ENCODE measurements at regions not wholly inside any gene's neighbourhood (a gene's known extent, or its start where the extent isn't known, plus 50 kb on each side); places are given as distances from the start of the nearest gene placed in this dataset.
A peak's percentile ranks its signal among the peaks of the same experiment; 100 is the strongest.

- DNase-seq (ENCODE audit: low spot score), result peak; percentile 28
- Histone ChIP-seq H2AFZ (no peak overlapping the region), H3K9me2 (replicated peaks; ENCODE audit: insufficient read depth) (no peaks in the 10 kb centered on the region), H3K4me3 (no peak overlapping the region), H4K20me1 (ENCODE audit: insufficient read depth, poor library complexity, severe bottlenecking) (no peaks in the 10 kb centered on the region), H3K4me1 (ENCODE audit: insufficient read depth) (peaks cover 24% of the 10 kb centered on the region), H3K4me2 (no peak overlapping the region), H3K27ac (no peak overlapping the region), H3K27me3 (no peaks in the 10 kb centered on the region), H3K36me3 (replicated peaks; ENCODE audit: insufficient read depth, low read depth) (no peaks in the 10 kb centered on the region), H3K9me3 (ENCODE audit: low read depth) (no peaks in the 10 kb centered on the region), H3K79me2 (no peaks in the 10 kb centered on the region)
- TF ChIP-seq, protein P1, sequence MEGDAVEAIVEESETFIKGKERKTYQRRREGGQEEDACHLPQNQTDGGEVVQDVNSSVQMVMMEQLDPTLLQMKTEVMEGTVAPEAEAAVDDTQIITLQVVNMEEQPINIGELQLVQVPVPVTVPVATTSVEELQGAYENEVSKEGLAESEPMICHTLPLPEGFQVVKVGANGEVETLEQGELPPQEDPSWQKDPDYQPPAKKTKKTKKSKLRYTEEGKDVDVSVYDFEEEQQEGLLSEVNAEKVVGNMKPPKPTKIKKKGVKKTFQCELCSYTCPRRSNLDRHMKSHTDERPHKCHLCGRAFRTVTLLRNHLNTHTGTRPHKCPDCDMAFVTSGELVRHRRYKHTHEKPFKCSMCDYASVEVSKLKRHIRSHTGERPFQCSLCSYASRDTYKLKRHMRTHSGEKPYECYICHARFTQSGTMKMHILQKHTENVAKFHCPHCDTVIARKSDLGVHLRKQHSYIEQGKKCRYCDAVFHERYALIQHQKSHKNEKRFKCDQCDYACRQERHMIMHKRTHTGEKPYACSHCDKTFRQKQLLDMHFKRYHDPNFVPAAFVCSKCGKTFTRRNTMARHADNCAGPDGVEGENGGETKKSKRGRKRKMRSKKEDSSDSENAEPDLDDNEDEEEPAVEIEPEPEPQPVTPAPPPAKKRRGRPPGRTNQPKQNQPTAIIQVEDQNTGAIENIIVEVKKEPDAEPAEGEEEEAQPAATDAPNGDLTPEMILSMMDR (IDR thresholded peaks at IDR 0.05; ENCODE audit: poor library complexity), result no peak
- no peak for TF ChIP-seq EZH2 (IDR thresholded peaks at IDR 0.05; ENCODE audit: borderline replicate concordance)
- no peak for TF ChIP-seq EZH2phosphoT487 (IDR thresholded peaks at IDR 0.05; ENCODE audit: low read depth, severe bottlenecking, unreplicated experiment)
- WGBS (ENCODE audit: low lambda C conversion rate, missing lambda C conversion rate), result 71% methylated on average over 8 of the region's 8 CpGs
Measured at GRCh38 chr16:66154801-66155200, 211.7 kb upstream of the CDH5 start.

GRCh38 chr16:66152823-66153393, 213.6 kb upstream of the CDH5 start:
- WGBS (ENCODE audit: low lambda C conversion rate, missing lambda C conversion rate), result 52% methylated on average over 3 of the region's 3 CpGs

GRCh38 chr16:66152181-66152580, 214.3 kb upstream of the CDH5 start:
- Histone ChIP-seq H3K9me3 (ENCODE audit: low read depth) (no peaks in the 10 kb centered on the region), H4K20me1 (ENCODE audit: insufficient read depth, poor library complexity, severe bottlenecking) (no peaks in the 10 kb centered on the region), H3K27me3 (no peaks in the 10 kb centered on the region), H2AFZ (no peak overlapping the region), H3K4me1 (ENCODE audit: insufficient read depth) (peaks cover 27% of the 10 kb centered on the region), H3K4me3 (no peak overlapping the region), H3K79me2 (no peaks in the 10 kb centered on the region), H3K9me2 (replicated peaks; ENCODE audit: insufficient read depth) (no peaks in the 10 kb centered on the region), H3K4me2 (no peak overlapping the region), H3K27ac (peak overlapping the region; percentile 41), H3K36me3 (replicated peaks; ENCODE audit: insufficient read depth, low read depth) (no peaks in the 10 kb centered on the region)
- TF ChIP-seq EZH2phosphoT487 (IDR thresholded peaks at IDR 0.05; ENCODE audit: low read depth, severe bottlenecking, unreplicated experiment) (no peak), EZH2 (IDR thresholded peaks at IDR 0.05; ENCODE audit: borderline replicate concordance) (no peak)
- TF ChIP-seq, protein P1 (IDR thresholded peaks at IDR 0.05; ENCODE audit: poor library complexity), result no peak
- 83% methylated on average over 2 of the region's 2 CpGs for WGBS (ENCODE audit: low lambda C conversion rate, missing lambda C conversion rate)
- DNase-seq (ENCODE audit: low spot score), result no peak

More at GRCh38 chr16:66152823-66153393, 213.6 kb upstream of the CDH5 start:
- Histone ChIP-seq H3K4me2 (no peak overlapping the region), H3K9me2 (replicated peaks; ENCODE audit: insufficient read depth) (no peaks in the 10 kb centered on the region), H2AFZ (no peak overlapping the region), H3K36me3 (replicated peaks; ENCODE audit: insufficient read depth, low read depth) (no peaks in the 10 kb centered on the region), H3K27me3 (no peaks in the 10 kb centered on the region), H3K79me2 (no peaks in the 10 kb centered on the region), H3K4me1 (ENCODE audit: insufficient read depth) (peaks cover 24% of the 10 kb centered on the region), H3K9me3 (ENCODE audit: low read depth) (no peaks in the 10 kb centered on the region), H3K27ac (peak overlapping the region; percentile 41), H4K20me1 (ENCODE audit: insufficient read depth, poor library complexity, severe bottlenecking) (no peaks in the 10 kb centered on the region), H3K4me3 (no peak overlapping the region)
- TF ChIP-seq, protein P1 (IDR thresholded peaks at IDR 0.05; ENCODE audit: poor library complexity), result no peak
- TF ChIP-seq EZH2phosphoT487 (IDR thresholded peaks at IDR 0.05; ENCODE audit: low read depth, severe bottlenecking, unreplicated experiment) (no peak), EZH2 (IDR thresholded peaks at IDR 0.05; ENCODE audit: borderline replicate concordance) (no peak)
- DNase-seq (ENCODE audit: low spot score), result no peak
